Stimulated activated CD4-positive, alpha-beta T cell treated with anti-CD3 and anti-CD28 coated beads, Interleukin-1b, Interleukin-23, amount 100 ng/mL, for 24 hours (primary cell): ENCODE measurements at regions not wholly inside any gene's neighbourhood (a gene's known extent, or its start where the extent isn't known, plus 50 kb on each side); places are given as distances from the start of the nearest gene placed in this dataset.
"Not testable (repeated sequence)": the region's sequence is repeated elsewhere in the genome, so short reads cannot be mapped to it uniquely, and the experiment has no call there.

Experiments
- DNase-seq, 4 experiments: peaks; one replicate each; pipeline ENCODE4 v3.0.0-alpha.2; 2020; ENCODE audit warnings: low read depth in 4 of 4, low spot score in 1 of 4

GRCh38 chr3:61378311-61378710 lies 127.1 kb upstream of the FHIT start:
- DNase-seq, result no peak

GRCh38 chr3:61381745-61382392 lies 130.6 kb upstream of the FHIT start:
- no peak for DNase-seq

GRCh38 chr3:61387817-61388216 lies 136.6 kb upstream of the FHIT start:
- no peak for DNase-seq

- DNase-seq, result not testable (repeated sequence)
Observed at GRCh38 chr3:61393480-61393947, 142.3 kb upstream of the FHIT start.

GRCh38 chr3:61401359-61401758 lies 150.1 kb upstream of the FHIT start:
- DNase-seq, result no peak

GRCh38 chr3:61407397-61407796 lies 154.0 kb upstream of the PTPRG start:
- DNase-seq, result no peak

- no peak for DNase-seq
Observed at GRCh38 chr3:61409638-61410037, 151.7 kb upstream of the PTPRG start.

- DNase-seq, result not testable (repeated sequence)
Observed at GRCh38 chr3:61410358-61410757, 151.0 kb upstream of the PTPRG start.

- no peak for DNase-seq
Observed at GRCh38 chr3:61411009-61411662, 150.2 kb upstream of the PTPRG start.

GRCh38 chr3:61414456-61414855 lies 146.9 kb upstream of the PTPRG start:
- no peak for DNase-seq

- no peak for DNase-seq
Observed at GRCh38 chr3:61415201-61415600, 146.2 kb upstream of the PTPRG start.

- no peak for DNase-seq
Observed at GRCh38 chr3:61416618-61417017, 144.8 kb upstream of the PTPRG start.

- DNase-seq, result no peak
Observed at GRCh38 chr3:61417352-61417751, 144.0 kb upstream of the PTPRG start.

GRCh38 chr3:61420136-61420759 lies 141.1 kb upstream of the PTPRG start:
- DNase-seq, result no peak

GRCh38 chr3:61422945-61423673 lies 138.3 kb upstream of the PTPRG start:
- no peak for DNase-seq

- no peak for DNase-seq
Observed at GRCh38 chr3:61425356-61425755, 136.0 kb upstream of the PTPRG start.

- DNase-seq, result no peak
Observed at GRCh38 chr3:61429106-61429505, 132.3 kb upstream of the PTPRG start.

- not testable (repeated sequence) for DNase-seq
Observed at GRCh38 chr3:61434901-61435300, 126.5 kb upstream of the PTPRG start.

GRCh38 chr3:61435361-61435760 lies 126.0 kb upstream of the PTPRG start:
- not testable (repeated sequence) for DNase-seq

GRCh38 chr3:61438253-61439121 lies 122.9 kb upstream of the PTPRG start:
- no peak for DNase-seq

- DNase-seq, result no peak
Observed at GRCh38 chr3:61439122-61439458, 122.3 kb upstream of the PTPRG start.
